HUES48 (cell line): ENCODE measurements at regions not wholly inside any gene's neighbourhood (a gene's known extent, or its start where the extent isn't known, plus 50 kb on each side); places are given as distances from the start of the nearest gene placed in this dataset.
"Not testable (repeated sequence)": the region's sequence is repeated elsewhere in the genome, so short reads cannot be mapped to it uniquely, and the experiment has no call there.

Source experiments
- H3K27ac ChIP-seq: one replicate; pipeline ENCODE4 v1.7.0; 2013; ENCODE audit warnings: low read depth, low read length, inconsistent platforms
- H3K27me3 ChIP-seq: 2 replicates; pipeline ENCODE4 v1.6.1; 2013; ENCODE audit warnings: mild to moderate bottlenecking, low read length; ENCODE audit not compliant: control insufficient read depth, insufficient read depth
- H3K36me3 ChIP-seq: 2 replicates; pipeline ENCODE4 v1.6.1; 2013; ENCODE audit warnings: low read length; ENCODE audit not compliant: control insufficient read depth, insufficient read depth
- H3K4me1 ChIP-seq: 2 replicates; pipeline ENCODE4 v1.6.1; 2013; ENCODE audit warnings: mild to moderate bottlenecking, low read length; ENCODE audit not compliant: control insufficient read depth, insufficient read depth
- H3K4me3 ChIP-seq: 2 replicates; pipeline ENCODE4 v1.5.1; 2013; ENCODE audit warnings: mild to moderate bottlenecking, low read depth, low read length
- H3K9ac ChIP-seq: 2 replicates; pipeline ENCODE4 v1.6.1; 2013; ENCODE audit warnings: mild to moderate bottlenecking, low read depth, low read length, moderate library complexity
- H3K9me3 ChIP-seq: 2 replicates; pipeline ENCODE4 v1.6.1; 2013; ENCODE audit warnings: low read length; ENCODE audit not compliant: control insufficient read depth, insufficient read depth

- Histone ChIP-seq H3K4me1 (peaks cover 6% of the 10 kb centered on the region; the same call in 1 of the 2 replicates), H3K4me3 (no peak overlapping the region), H3K9ac (no peak overlapping the region), H3K27me3 (no peaks in the 10 kb centered on the region), H3K27ac (no peak overlapping the region), H3K9me3 (no peaks in the 10 kb centered on the region), H3K36me3 (no peaks in the 10 kb centered on the region)
These were observed 81.6 kb upstream of the ARMC3 start for GRCh38 chr10:22846294-22846693.

GRCh38 chr10:22839639-22840038 is 88.2 kb upstream of the ARMC3 start:
- no peak overlapping the region for H3K4me3 ChIP-seq
- no peaks in the 10 kb centered on the region for H3K27me3 ChIP-seq
- peaks cover 11% of the 10 kb centered on the region; the same call in 1 of the 2 replicates for H3K4me1 ChIP-seq
- H3K36me3 ChIP-seq = no peaks in the 10 kb centered on the region
- H3K27ac ChIP-seq = no peak overlapping the region
- no peak overlapping the region for H3K9ac ChIP-seq
- no peaks in the 10 kb centered on the region for H3K9me3 ChIP-seq

- Histone ChIP-seq H3K27ac (no peak overlapping the region), H3K4me3 (no peak overlapping the region), H3K36me3 (no peaks in the 10 kb centered on the region)
These were observed 90.1 kb upstream of the ARMC3 start for GRCh38 chr10:22837771-22838170.

GRCh38 chr10:22837351-22837750 is 90.5 kb upstream of the ARMC3 start:
- Histone ChIP-seq H3K36me3 (no peaks in the 10 kb centered on the region), H3K27me3 (no peaks in the 10 kb centered on the region), H3K9ac (no peak overlapping the region), H3K4me1 (peaks cover 8% of the 10 kb centered on the region; the same call in 1 of the 2 replicates), H3K27ac (no peak overlapping the region), H3K4me3 (no peak overlapping the region), H3K9me3 (no peaks in the 10 kb centered on the region)

More at GRCh38 chr10:22837771-22838170, 90.1 kb upstream of the ARMC3 start:
- H3K4me1 ChIP-seq = peaks cover 11% of the 10 kb centered on the region; the same call in 1 of the 2 replicates
- H3K9ac ChIP-seq = no peak overlapping the region
- no peaks in the 10 kb centered on the region for H3K9me3 ChIP-seq
- no peaks in the 10 kb centered on the region for H3K27me3 ChIP-seq

GRCh38 chr10:22834471-22834870 is 93.4 kb upstream of the ARMC3 start:
- Histone ChIP-seq H3K27ac (no peak overlapping the region), H3K4me3 (no peak overlapping the region), H3K4me1 (no peaks in the 10 kb centered on the region; the same call in 1 of the 2 replicates), H3K9me3 (no peaks in the 10 kb centered on the region), H3K9ac (no peak overlapping the region), H3K36me3 (no peaks in the 10 kb centered on the region), H3K27me3 (no peaks in the 10 kb centered on the region)

GRCh38 chr10:22833781-22834180 is 94.1 kb upstream of the ARMC3 start:
- H3K9ac ChIP-seq = no peak overlapping the region
- no peak overlapping the region for H3K27ac ChIP-seq
- H3K27me3 ChIP-seq = no peaks in the 10 kb centered on the region
- H3K9me3 ChIP-seq = no peaks in the 10 kb centered on the region
- H3K4me1 ChIP-seq = no peaks in the 10 kb centered on the region
- no peaks in the 10 kb centered on the region for H3K36me3 ChIP-seq
- H3K4me3 ChIP-seq = no peak overlapping the region

- H3K9me3 ChIP-seq = no peaks in the 10 kb centered on the region
- H3K36me3 ChIP-seq = no peaks in the 10 kb centered on the region
- no peaks in the 10 kb centered on the region for H3K27me3 ChIP-seq
- H3K4me3 ChIP-seq = no peak overlapping the region
- no peak overlapping the region for H3K9ac ChIP-seq
- no peak overlapping the region for H3K27ac ChIP-seq
- no peaks in the 10 kb centered on the region for H3K4me1 ChIP-seq
These were observed 94.5 kb upstream of the ARMC3 start for GRCh38 chr10:22833353-22833752.

GRCh38 chr10:22832851-22833250 is 95.0 kb upstream of the ARMC3 start:
- Histone ChIP-seq H3K9ac (no peak overlapping the region), H3K9me3 (no peaks in the 10 kb centered on the region), H3K4me1 (no peaks in the 10 kb centered on the region), H3K36me3 (no peaks in the 10 kb centered on the region), H3K4me3 (no peak overlapping the region), H3K27ac (no peak overlapping the region), H3K27me3 (no peaks in the 10 kb centered on the region)

GRCh38 chr10:22832066-22832602 is 95.7 kb upstream of the ARMC3 start:
- H3K27ac ChIP-seq = no peak overlapping the region
- no peak overlapping the region for H3K9ac ChIP-seq

GRCh38 chr10:22831586-22831985 is 96.3 kb upstream of the ARMC3 start:
- Histone ChIP-seq H3K27ac (no peak overlapping the region), H3K36me3 (no peaks in the 10 kb centered on the region), H3K9me3 (no peaks in the 10 kb centered on the region), H3K4me1 (no peaks in the 10 kb centered on the region), H3K27me3 (no peaks in the 10 kb centered on the region), H3K4me3 (no peak overlapping the region), H3K9ac (no peak overlapping the region)

More at GRCh38 chr10:22832066-22832602, 95.7 kb upstream of the ARMC3 start:
- Histone ChIP-seq H3K4me1 (no peaks in the 10 kb centered on the region), H3K4me3 (no peak overlapping the region), H3K27me3 (no peaks in the 10 kb centered on the region), H3K9me3 (no peaks in the 10 kb centered on the region), H3K36me3 (no peaks in the 10 kb centered on the region)

GRCh38 chr10:22828712-22829111 is 99.1 kb upstream of the ARMC3 start:
- H3K4me1 ChIP-seq, H3K27ac ChIP-seq, H3K9me3 ChIP-seq, H3K36me3 ChIP-seq, H3K9ac ChIP-seq, H3K4me3 ChIP-seq, H3K27me3 ChIP-seq: not testable (repeated sequence)
